RWPE2 (cell line): ENCODE measurements at regions not wholly inside any gene's neighbourhood (a gene's known extent, or its start where the extent isn't known, plus 50 kb on each side); places are given as distances from the start of the nearest gene placed in this dataset.

ENCODE experiments used
- ATAC-seq: fragments of 200-7000 bp; cut with Tn5 transposase; 3 replicates; pipeline ENCODE4 v1.9.1; 2021; ENCODE audit warnings: low read depth
- DNase-seq: peaks from one replicate; pipeline ENCODE4 v3.0.0-alpha.2; 2020; ENCODE audit warnings: low spot score
- H3K27ac ChIP-seq: fragments of 450-650 bp; 2 replicates; pipeline ENCODE4 v1.5.1; 2017; ENCODE audit warnings: mild to moderate bottlenecking; ENCODE audit not compliant: poor library complexity, severe bottlenecking
- H3K27me3 ChIP-seq: fragments of 250-450 bp; sonication (Bioruptor Pico); 2 replicates; pipeline ENCODE4 v1.5.1; 2021; ENCODE audit warnings: mild to moderate bottlenecking, moderate library complexity; ENCODE audit not compliant: insufficient read depth, poor library complexity, severe bottlenecking
- H3K36me3 ChIP-seq: fragments of 250-450 bp; sonication (Bioruptor Pico); 2 replicates; pipeline ENCODE4 v1.5.1; 2020; ENCODE audit warnings: low read depth, mild to moderate bottlenecking, moderate library complexity
- H3K4me1 ChIP-seq: fragments of 250-450 bp; sonication (Bioruptor Pico); 2 replicates; pipeline ENCODE4 v1.5.1; 2021; ENCODE audit warnings: mild to moderate bottlenecking, moderate library complexity; ENCODE audit not compliant: insufficient read depth, poor library complexity, severe bottlenecking
- H3K4me3 ChIP-seq: fragments of 250-450 bp; sonication (Bioruptor Pico); 2 replicates; pipeline ENCODE4 v1.5.1; 2021; ENCODE audit warnings: mild to moderate bottlenecking, moderate library complexity; ENCODE audit not compliant: severe bottlenecking
- H3K9me3 ChIP-seq: fragments of 250-450 bp; sonication (Bioruptor Pico); 2 replicates; pipeline ENCODE4 v1.5.1; 2021; ENCODE audit warnings: mild to moderate bottlenecking, moderate library complexity; ENCODE audit not compliant: severe bottlenecking
- CTCF ChIP-seq: fragments of 450-650 bp; IDR thresholded peaks from one replicate; pipeline ENCODE4 v1.5.1; 2017; ENCODE audit warnings: mild to moderate bottlenecking, moderate library complexity; ENCODE audit not compliant: poor library complexity, severe bottlenecking

- ATAC-seq = no peak
- Histone ChIP-seq H3K36me3 (no peaks in the 10 kb centered on the region), H3K27me3 (no peaks in the 10 kb centered on the region), H3K4me1 (no peaks in the 10 kb centered on the region), H3K9me3 (no peaks in the 10 kb centered on the region), H3K27ac (no peak overlapping the region), H3K4me3 (no peak overlapping the region)
- no peak for TF ChIP-seq CTCF
- no peak for DNase-seq
These were observed 102.4 kb downstream of the LSM3 start for GRCh38 chr3:14281053-14281452.

- ATAC-seq = no peak
- H3K36me3 ChIP-seq = no peaks in the 10 kb centered on the region
- H3K4me3 ChIP-seq = no peak overlapping the region
- no peak for DNase-seq
- no peaks in the 10 kb centered on the region for H3K4me1 ChIP-seq
- H3K27ac ChIP-seq = no peak overlapping the region
- no peak for TF ChIP-seq CTCF
- no peaks in the 10 kb centered on the region for H3K9me3 ChIP-seq
- no peaks in the 10 kb centered on the region for H3K27me3 ChIP-seq
These were observed 103.5 kb downstream of the LSM3 start for GRCh38 chr3:14282001-14282705.

- H3K27ac ChIP-seq = no peak overlapping the region
- H3K4me1 ChIP-seq = no peaks in the 10 kb centered on the region
- TF ChIP-seq CTCF = no peak
- no peaks in the 10 kb centered on the region for H3K9me3 ChIP-seq
- no peaks in the 10 kb centered on the region for H3K27me3 ChIP-seq
- no peak for ATAC-seq
- DNase-seq = no peak
- no peaks in the 10 kb centered on the region for H3K36me3 ChIP-seq
- no peak overlapping the region for H3K4me3 ChIP-seq
These were observed 104.1 kb downstream of the LSM3 start for GRCh38 chr3:14282706-14283075.

- no peaks in the 10 kb centered on the region for H3K36me3 ChIP-seq
- no peak overlapping the region for H3K27ac ChIP-seq
- ATAC-seq = no peak
- no peaks in the 10 kb centered on the region for H3K4me1 ChIP-seq
- TF ChIP-seq CTCF = no peak
- H3K27me3 ChIP-seq = no peaks in the 10 kb centered on the region
- no peaks in the 10 kb centered on the region for H3K9me3 ChIP-seq
- no peak overlapping the region for H3K4me3 ChIP-seq
- no peak for DNase-seq
These were observed 104.6 kb downstream of the LSM3 start for GRCh38 chr3:14283092-14283812.
